ENCODE measurements at regions not wholly inside any gene's neighbourhood (a gene's known extent, or its start where the extent isn't known, plus 50 kb on each side); places are given as distances from the start of the nearest gene placed in this dataset.

DNA sequence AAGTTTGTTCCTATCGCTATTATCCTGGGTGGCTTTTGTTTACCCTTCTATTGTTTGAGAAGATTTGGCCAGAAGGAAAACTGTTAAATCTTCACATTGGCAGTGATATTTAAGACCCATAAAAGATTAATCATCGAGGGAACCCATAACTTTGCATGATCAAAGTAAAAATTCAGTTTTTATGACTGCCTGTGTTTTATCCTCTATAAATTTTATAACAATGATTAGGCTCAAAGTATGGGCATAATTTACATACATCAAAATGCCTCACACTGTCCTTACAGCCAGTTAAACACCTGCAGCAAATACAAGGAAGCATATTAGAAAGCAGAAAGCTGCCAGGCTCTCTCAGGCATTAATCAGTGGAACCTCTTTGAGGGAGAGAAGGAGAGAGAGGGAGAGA, 289.1 kb downstream of the ICOS start:
- no peaks in the 10 kb centered on the region for H3K36me3 ChIP-seq (replicated peaks in 1 of 2; ENCODE audit: control extremely low read depth in 1 of 2, control insufficient read depth in 1 of 2, extremely low read depth in 1 of 2, insufficient read depth in 2 of 2, low read length in 1 of 2)
- no peak overlapping the region for H3K27ac ChIP-seq (ENCODE audit: low read length in 2 of 2)
- no peak overlapping the region for H3K9ac ChIP-seq (ENCODE audit: low read length)
- no peak overlapping the region for H3K4me3 ChIP-seq (ENCODE audit: control extremely low read depth in 1 of 5, extremely low read depth in 1 of 5, insufficient read depth in 1 of 5, low read depth in 2 of 5, low read length in 4 of 5)
- no peak for ATAC-seq (ENCODE audit: low read depth)
- ChIA-PET POLR2A (no interaction called here), CTCF (no interaction called here)
- H3K4me1 ChIP-seq (ENCODE audit: control insufficient read depth in 2 of 2, insufficient read depth in 2 of 2, low read length in 2 of 2): no peaks in the 10 kb centered on the region
- H2AFZ ChIP-seq (ENCODE audit: insufficient read depth, low read depth, low read length, poor library complexity, severe bottlenecking): no peak overlapping the region
- Mint-ChIP-seq H3K4me3 (no peak overlapping the region), H3K27me3 (peaks cover 20% of the 10 kb centered on the region), H3K4me1 (no peaks in the 10 kb centered on the region), H3K9me3 (ENCODE audit: insufficient read depth) (no peaks in the 10 kb centered on the region), H3K27ac (no peak overlapping the region)
- no peak overlapping the region for H3K4me2 ChIP-seq (replicated peaks; ENCODE audit: low read depth, low read length, poor library complexity, severe bottlenecking)
- H3K79me2 ChIP-seq (ENCODE audit: control insufficient read depth, insufficient read depth, low read length): no peaks in the 10 kb centered on the region
- no peaks in the 10 kb centered on the region for H4K20me1 ChIP-seq (ENCODE audit: control insufficient read depth, insufficient read depth, low read length, poor library complexity, severe bottlenecking)
- intact Hi-C loops (cut with micrococcal nuclease): no loop called here
- no peaks in the 10 kb centered on the region for H3K27me3 ChIP-seq (replicated peaks in 1 of 4; ENCODE audit: control extremely low read depth in 1 of 4, control insufficient read depth in 3 of 4, insufficient read depth in 4 of 4, low read length in 3 of 4)
- H3K9me3 ChIP-seq (ENCODE audit: control extremely low read depth in 1 of 3, control insufficient read depth in 2 of 3, insufficient read depth in 1 of 3, low read length in 2 of 3): peaks cover 0 to 14% (median 0%) of the 10 kb centered on the region in 3 donors
- WGBS (ENCODE audit: insufficient coverage): no CpG with 5 or more reads among the region's 2 CpGs
- DNase-seq: no peak
- no peak for TF ChIP-seq EZH2 (IDR thresholded peaks at IDR 0.05; ENCODE audit: borderline replicate concordance, insufficient read depth, low read depth, low read length, poor library complexity, severe bottlenecking)
- TF ChIP-seq, protein P1, sequence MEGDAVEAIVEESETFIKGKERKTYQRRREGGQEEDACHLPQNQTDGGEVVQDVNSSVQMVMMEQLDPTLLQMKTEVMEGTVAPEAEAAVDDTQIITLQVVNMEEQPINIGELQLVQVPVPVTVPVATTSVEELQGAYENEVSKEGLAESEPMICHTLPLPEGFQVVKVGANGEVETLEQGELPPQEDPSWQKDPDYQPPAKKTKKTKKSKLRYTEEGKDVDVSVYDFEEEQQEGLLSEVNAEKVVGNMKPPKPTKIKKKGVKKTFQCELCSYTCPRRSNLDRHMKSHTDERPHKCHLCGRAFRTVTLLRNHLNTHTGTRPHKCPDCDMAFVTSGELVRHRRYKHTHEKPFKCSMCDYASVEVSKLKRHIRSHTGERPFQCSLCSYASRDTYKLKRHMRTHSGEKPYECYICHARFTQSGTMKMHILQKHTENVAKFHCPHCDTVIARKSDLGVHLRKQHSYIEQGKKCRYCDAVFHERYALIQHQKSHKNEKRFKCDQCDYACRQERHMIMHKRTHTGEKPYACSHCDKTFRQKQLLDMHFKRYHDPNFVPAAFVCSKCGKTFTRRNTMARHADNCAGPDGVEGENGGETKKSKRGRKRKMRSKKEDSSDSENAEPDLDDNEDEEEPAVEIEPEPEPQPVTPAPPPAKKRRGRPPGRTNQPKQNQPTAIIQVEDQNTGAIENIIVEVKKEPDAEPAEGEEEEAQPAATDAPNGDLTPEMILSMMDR (IDR thresholded peaks at IDR 0.05): no peak

DNA sequence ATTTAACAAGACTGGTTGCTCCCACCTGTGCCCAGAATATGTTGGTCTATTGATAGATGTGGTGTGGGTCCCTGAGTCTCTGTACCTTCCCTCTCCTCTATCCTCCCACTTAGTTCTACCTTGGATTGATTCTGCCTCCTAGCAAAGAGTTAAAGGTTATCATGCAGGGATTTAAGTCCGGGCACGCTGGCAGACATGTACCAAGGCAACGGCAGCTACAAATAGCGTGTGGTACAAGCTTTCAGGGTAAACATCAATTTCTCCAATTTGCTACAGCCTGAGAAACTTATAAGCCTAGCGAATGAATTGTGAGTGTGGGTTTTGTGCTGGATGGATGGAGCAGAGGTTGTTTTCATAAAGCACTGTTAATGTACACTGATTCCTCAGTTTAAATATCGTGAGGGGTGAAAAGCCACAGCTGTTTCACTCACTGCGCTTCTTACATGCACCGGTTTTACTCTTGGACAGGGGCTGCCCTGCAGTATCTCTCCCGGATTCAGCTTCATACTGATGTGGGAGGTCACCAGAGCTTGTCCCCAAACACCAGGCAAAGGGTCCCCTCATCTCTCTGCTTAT, 289.8 kb downstream of the ICOS start:
- Histone ChIP-seq H4K20me1 (ENCODE audit: control insufficient read depth, insufficient read depth, low read length, poor library complexity, severe bottlenecking) (no peaks in the 10 kb centered on the region), H3K36me3 (replicated peaks in 1 of 2; ENCODE audit: control extremely low read depth in 1 of 2, control insufficient read depth in 1 of 2, extremely low read depth in 1 of 2, insufficient read depth in 2 of 2, low read length in 1 of 2) (no peaks in the 10 kb centered on the region), H2AFZ (ENCODE audit: insufficient read depth, low read depth, low read length, poor library complexity, severe bottlenecking) (no peak overlapping the region), H3K4me1 (ENCODE audit: control insufficient read depth in 2 of 2, insufficient read depth in 2 of 2, low read length in 2 of 2) (no peaks in the 10 kb centered on the region), H3K27ac (ENCODE audit: low read length in 2 of 2) (no peak overlapping the region), H3K4me2 (replicated peaks; ENCODE audit: low read depth, low read length, poor library complexity, severe bottlenecking) (no peak overlapping the region), H3K27me3 (replicated peaks in 1 of 4; ENCODE audit: control extremely low read depth in 1 of 4, control insufficient read depth in 3 of 4, insufficient read depth in 4 of 4, low read length in 3 of 4) (no peaks in the 10 kb centered on the region), H3K9ac (ENCODE audit: low read length) (no peak overlapping the region), H3K4me3 (ENCODE audit: control extremely low read depth in 1 of 5, extremely low read depth in 1 of 5, insufficient read depth in 1 of 5, low read depth in 2 of 5, low read length in 4 of 5) (no peak overlapping the region), H3K9me3 (ENCODE audit: control extremely low read depth in 1 of 3, control insufficient read depth in 2 of 3, insufficient read depth in 1 of 3, low read length in 2 of 3) (peaks cover 0 to 14% (median 0%) of the 10 kb centered on the region in 3 donors), H3K79me2 (ENCODE audit: control insufficient read depth, insufficient read depth, low read length) (no peaks in the 10 kb centered on the region)
- Mint-ChIP-seq H3K4me3 (no peak overlapping the region), H3K27me3 (peaks cover 20% of the 10 kb centered on the region), H3K27ac (no peak overlapping the region), H3K9me3 (ENCODE audit: insufficient read depth) (no peaks in the 10 kb centered on the region), H3K4me1 (no peaks in the 10 kb centered on the region)
- CTCF ChIA-PET: no interaction called here
- no peak for ATAC-seq (ENCODE audit: low read depth)
- WGBS (ENCODE audit: insufficient coverage): 94% methylated on average over 6 of the region's 9 CpGs
- no peak for TF ChIP-seq EZH2 (IDR thresholded peaks at IDR 0.05; ENCODE audit: borderline replicate concordance, insufficient read depth, low read depth, low read length, poor library complexity, severe bottlenecking)
- TF ChIP-seq, protein P1 (IDR thresholded peaks at IDR 0.05): no peak
- intact Hi-C loops (cut with micrococcal nuclease): no loop called here
- DNase-seq: no peak
- POLR2A ChIA-PET: no interaction called here
